PC-3 (cell line): ENCODE measurements at regions not wholly inside any gene's neighbourhood (a gene's known extent, or its start where the extent isn't known, plus 50 kb on each side); places are given as distances from the start of the nearest gene placed in this dataset.

ENCODE experiments used
- EZH2 ChIP-seq: fragments of 300-600 bp; sonication (generic); IDR thresholded peaks from one replicate; pipeline ENCODE4 v1.6.1; 2017; ENCODE audit warnings: antibody characterized with exemption, mild to moderate bottlenecking, low read length; ENCODE audit not compliant: unreplicated experiment
- TF ChIP-seq, protein P1 (sequence below): fragments of 300-600 bp; sonication (generic); conservative IDR thresholded peaks from 2 replicates; pipeline ENCODE4 v1.5.1; 2017; ENCODE audit warnings: antibody characterized with exemption, low read depth, mild to moderate bottlenecking, low read length

DNA sequence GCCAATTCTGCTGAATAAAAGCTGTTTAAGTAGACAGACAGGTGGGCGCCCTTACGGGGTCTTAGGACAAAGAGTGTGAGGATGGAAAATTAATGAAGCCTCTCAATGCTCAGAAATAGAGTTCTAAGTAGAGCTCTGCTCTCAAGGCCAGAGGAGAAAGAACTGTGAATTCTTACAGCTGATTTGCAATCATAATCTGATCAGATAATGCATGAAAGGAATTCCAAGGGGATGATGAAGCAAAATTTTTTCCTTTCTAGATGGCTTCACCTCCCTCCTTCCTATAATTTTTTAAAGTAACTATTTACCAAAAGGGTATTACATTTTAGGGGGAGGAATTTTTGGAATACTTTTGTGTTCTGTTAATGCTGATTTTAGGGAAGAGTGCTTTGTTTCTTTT lies 308.1 kb upstream of the HS3ST5 start:
- no peak for TF ChIP-seq EZH2
- TF ChIP-seq, protein P1, sequence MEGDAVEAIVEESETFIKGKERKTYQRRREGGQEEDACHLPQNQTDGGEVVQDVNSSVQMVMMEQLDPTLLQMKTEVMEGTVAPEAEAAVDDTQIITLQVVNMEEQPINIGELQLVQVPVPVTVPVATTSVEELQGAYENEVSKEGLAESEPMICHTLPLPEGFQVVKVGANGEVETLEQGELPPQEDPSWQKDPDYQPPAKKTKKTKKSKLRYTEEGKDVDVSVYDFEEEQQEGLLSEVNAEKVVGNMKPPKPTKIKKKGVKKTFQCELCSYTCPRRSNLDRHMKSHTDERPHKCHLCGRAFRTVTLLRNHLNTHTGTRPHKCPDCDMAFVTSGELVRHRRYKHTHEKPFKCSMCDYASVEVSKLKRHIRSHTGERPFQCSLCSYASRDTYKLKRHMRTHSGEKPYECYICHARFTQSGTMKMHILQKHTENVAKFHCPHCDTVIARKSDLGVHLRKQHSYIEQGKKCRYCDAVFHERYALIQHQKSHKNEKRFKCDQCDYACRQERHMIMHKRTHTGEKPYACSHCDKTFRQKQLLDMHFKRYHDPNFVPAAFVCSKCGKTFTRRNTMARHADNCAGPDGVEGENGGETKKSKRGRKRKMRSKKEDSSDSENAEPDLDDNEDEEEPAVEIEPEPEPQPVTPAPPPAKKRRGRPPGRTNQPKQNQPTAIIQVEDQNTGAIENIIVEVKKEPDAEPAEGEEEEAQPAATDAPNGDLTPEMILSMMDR, result no peak
